Adipocyte (in vitro differentiated cells): ENCODE measurements at regions not wholly inside any gene's neighbourhood (a gene's known extent, or its start where the extent isn't known, plus 50 kb on each side); places are given as distances from the start of the nearest gene placed in this dataset.

Experiments used
- DNase-seq: peaks from one replicate; pipeline ENCODE4 v3.0.0-alpha.2; 2015; ENCODE audit warnings: low read depth
- H3K27me3 ChIP-seq: replicated peaks from 2 replicates; pipeline ENCODE4 v1.7.0; 2013; ENCODE audit warnings: mild to moderate bottlenecking, low read length, moderate library complexity; ENCODE audit not compliant: control insufficient read depth, insufficient read depth
- H3K36me3 ChIP-seq: 2 replicates; pipeline ENCODE4 v1.7.0; 2013; ENCODE audit warnings: low read length, mild to moderate bottlenecking, moderate library complexity; ENCODE audit not compliant: control insufficient read depth, insufficient read depth, severe bottlenecking
- H3K4me1 ChIP-seq: 2 replicates; pipeline ENCODE4 v1.7.0; 2013; ENCODE audit warnings: mild to moderate bottlenecking, low read length, moderate library complexity; ENCODE audit not compliant: control insufficient read depth, insufficient read depth
- H3K4me3 ChIP-seq: 2 replicates; pipeline ENCODE4 v1.7.0; 2013; ENCODE audit warnings: mild to moderate bottlenecking, low read length, moderate library complexity
- H3K9ac ChIP-seq: 2 replicates; pipeline ENCODE4 v1.7.0; 2013; ENCODE audit warnings: mild to moderate bottlenecking, low read length, moderate library complexity
- H3K9me3 ChIP-seq: 2 replicates; pipeline ENCODE4 v1.7.0; 2013; ENCODE audit warnings: mild to moderate bottlenecking, low read length, moderate library complexity; ENCODE audit not compliant: control insufficient read depth

DNA sequence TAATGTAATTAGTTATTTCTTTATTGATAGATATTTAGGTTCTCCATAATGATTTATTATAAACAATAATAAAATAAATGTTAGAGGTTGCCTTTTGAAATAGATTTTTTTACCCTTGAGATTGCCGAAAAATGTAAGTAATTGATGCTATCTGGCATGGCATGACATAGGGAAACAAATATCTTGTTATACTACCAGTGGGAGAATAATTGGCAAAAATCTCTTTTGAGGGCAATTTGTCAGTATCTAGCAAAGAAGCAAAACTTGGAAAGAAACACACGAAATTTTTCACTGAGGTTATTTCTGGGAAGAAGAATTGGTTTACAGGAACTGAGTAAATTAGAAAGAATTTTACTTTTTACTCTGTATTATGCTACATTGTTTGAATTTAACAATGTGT lies 547.2 kb upstream of the SETBP1 start:
- H3K27me3 ChIP-seq, result no peaks in the 10 kb centered on the region
- DNase-seq, result peak; percentile 33
- H3K9ac ChIP-seq, result no peak overlapping the region
- no peaks in the 10 kb centered on the region for H3K36me3 ChIP-seq
- peaks cover 13% of the 10 kb centered on the region for H3K4me1 ChIP-seq
- peaks cover 9% of the 10 kb centered on the region for H3K9me3 ChIP-seq
- H3K4me3 ChIP-seq, result no peak overlapping the region

- Histone ChIP-seq H3K27me3 (no peaks in the 10 kb centered on the region), H3K9ac (no peak overlapping the region), H3K36me3 (no peaks in the 10 kb centered on the region), H3K9me3 (peaks cover 9% of the 10 kb centered on the region), H3K4me3 (no peak overlapping the region), H3K4me1 (peaks cover 11% of the 10 kb centered on the region)
- no peak for DNase-seq
Measured at GRCh38 chr18:44134447-44134846, 546.2 kb upstream of the SETBP1 start.

GRCh38 chr18:44135741-44136140 lies 544.9 kb upstream of the SETBP1 start:
- DNase-seq, result no peak

GRCh38 chr18:44136326-44136725 lies 544.4 kb upstream of the SETBP1 start:
- DNase-seq, result no peak
- no peak overlapping the region for H3K4me3 ChIP-seq
- H3K36me3 ChIP-seq, result no peaks in the 10 kb centered on the region
- H3K4me1 ChIP-seq, result peaks cover 11% of the 10 kb centered on the region
- H3K9ac ChIP-seq, result no peak overlapping the region
- H3K9me3 ChIP-seq, result peaks cover 9% of the 10 kb centered on the region
- H3K27me3 ChIP-seq, result no peaks in the 10 kb centered on the region

More at GRCh38 chr18:44135741-44136140, 544.9 kb upstream of the SETBP1 start:
- Histone ChIP-seq H3K9me3 (peaks cover 9% of the 10 kb centered on the region), H3K27me3 (no peaks in the 10 kb centered on the region), H3K9ac (no peak overlapping the region), H3K36me3 (no peaks in the 10 kb centered on the region), H3K4me1 (peaks cover 11% of the 10 kb centered on the region), H3K4me3 (no peak overlapping the region)

- no peak for DNase-seq
- H3K27me3 ChIP-seq, result no peaks in the 10 kb centered on the region
- no peaks in the 10 kb centered on the region for H3K4me1 ChIP-seq
- no peaks in the 10 kb centered on the region for H3K36me3 ChIP-seq
- no peaks in the 10 kb centered on the region for H3K9me3 ChIP-seq
- no peak overlapping the region for H3K9ac ChIP-seq
- H3K4me3 ChIP-seq, result no peak overlapping the region
Measured at GRCh38 chr18:44143072-44143471, 537.6 kb upstream of the SETBP1 start.

GRCh38 chr18:44149706-44150105 lies 531.0 kb upstream of the SETBP1 start:
- Histone ChIP-seq H3K9ac (no peak overlapping the region), H3K4me1 (peaks cover 15% of the 10 kb centered on the region), H3K36me3 (no peaks in the 10 kb centered on the region), H3K4me3 (peak overlapping the region; percentile 50), H3K9me3 (no peaks in the 10 kb centered on the region), H3K27me3 (no peaks in the 10 kb centered on the region)
- DNase-seq, result peak; percentile 78

- no peak overlapping the region for H3K9ac ChIP-seq
- no peaks in the 10 kb centered on the region for H3K27me3 ChIP-seq
- no peak for DNase-seq
- H3K4me3 ChIP-seq, result no peak overlapping the region
- H3K36me3 ChIP-seq, result no peaks in the 10 kb centered on the region
- no peaks in the 10 kb centered on the region for H3K9me3 ChIP-seq
- H3K4me1 ChIP-seq, result peaks cover 14% of the 10 kb centered on the region
Measured at GRCh38 chr18:44153981-44154380, 526.7 kb upstream of the SETBP1 start.

GRCh38 chr18:44156126-44156525 lies 524.6 kb upstream of the SETBP1 start:
- Histone ChIP-seq H3K27me3 (no peaks in the 10 kb centered on the region), H3K36me3 (no peaks in the 10 kb centered on the region), H3K4me1 (no peaks in the 10 kb centered on the region), H3K4me3 (no peak overlapping the region), H3K9me3 (no peaks in the 10 kb centered on the region), H3K9ac (no peak overlapping the region)
- no peak for DNase-seq

DNA sequence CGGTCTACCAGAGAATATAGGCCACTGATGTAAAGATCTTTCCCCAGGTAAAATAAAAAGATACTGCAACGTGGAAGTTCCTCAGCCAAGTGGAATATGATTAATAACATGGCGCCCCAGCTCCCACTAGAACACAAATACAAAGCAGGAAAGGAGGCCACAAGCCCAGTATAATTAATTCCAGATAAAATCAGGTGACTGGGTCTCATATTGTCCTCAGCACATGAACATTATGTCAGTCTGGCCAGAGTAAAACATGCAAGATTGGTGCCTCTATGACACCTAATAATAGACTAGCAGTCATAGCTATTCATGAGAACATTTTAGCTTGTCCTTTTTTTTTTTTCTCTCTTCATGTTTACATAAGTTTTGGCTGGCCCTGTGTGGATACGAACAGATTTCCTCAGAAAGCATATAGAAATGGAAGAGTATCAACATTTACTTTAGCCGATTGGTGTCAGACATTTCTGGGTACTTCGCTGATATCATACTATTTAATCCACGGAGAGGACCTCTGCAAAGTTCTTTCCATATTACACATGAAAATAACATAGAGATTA lies 523.8 kb upstream of the SETBP1 start:
- H3K9ac ChIP-seq, result no peak overlapping the region
- H3K4me1 ChIP-seq, result no peaks in the 10 kb centered on the region
- no peaks in the 10 kb centered on the region for H3K27me3 ChIP-seq
- peaks cover 2% of the 10 kb centered on the region for H3K9me3 ChIP-seq
- no peak for DNase-seq
- no peaks in the 10 kb centered on the region for H3K36me3 ChIP-seq
- no peak overlapping the region for H3K4me3 ChIP-seq

DNA sequence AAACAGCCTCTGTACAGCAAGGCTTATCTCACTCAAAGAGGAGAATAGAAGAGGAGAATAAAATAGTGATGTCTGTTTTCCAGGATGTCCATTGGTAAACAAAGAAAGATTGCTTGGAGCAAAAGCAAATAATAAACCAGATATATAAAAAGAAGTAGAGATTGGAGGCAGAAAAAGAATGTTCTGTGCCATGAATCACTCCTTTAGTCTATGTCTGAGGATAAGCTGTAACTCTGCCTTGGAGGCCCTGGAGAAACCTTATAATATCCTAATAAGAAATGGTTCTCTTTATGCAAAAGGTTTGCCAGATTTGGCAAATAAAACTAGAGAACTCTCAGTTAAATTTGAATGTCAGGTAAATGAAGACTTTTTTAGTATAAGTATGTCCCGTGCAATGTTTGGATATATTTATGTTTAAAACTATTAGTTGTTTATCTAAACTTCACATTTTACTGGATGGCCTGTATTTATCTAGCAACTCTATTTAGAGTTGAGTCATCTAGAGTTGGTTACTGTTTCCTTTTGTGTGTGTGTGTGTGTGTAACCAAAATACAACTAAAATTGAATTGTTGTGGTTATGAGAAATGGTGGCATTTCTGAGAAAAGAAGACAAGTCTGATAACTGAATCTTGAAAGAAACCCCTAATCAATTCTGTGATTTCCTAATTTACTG lies 510.3 kb upstream of the SETBP1 start:
- H3K9ac ChIP-seq, result no peak overlapping the region
- no peaks in the 10 kb centered on the region for H3K4me1 ChIP-seq
- no peaks in the 10 kb centered on the region for H3K36me3 ChIP-seq

DNA sequence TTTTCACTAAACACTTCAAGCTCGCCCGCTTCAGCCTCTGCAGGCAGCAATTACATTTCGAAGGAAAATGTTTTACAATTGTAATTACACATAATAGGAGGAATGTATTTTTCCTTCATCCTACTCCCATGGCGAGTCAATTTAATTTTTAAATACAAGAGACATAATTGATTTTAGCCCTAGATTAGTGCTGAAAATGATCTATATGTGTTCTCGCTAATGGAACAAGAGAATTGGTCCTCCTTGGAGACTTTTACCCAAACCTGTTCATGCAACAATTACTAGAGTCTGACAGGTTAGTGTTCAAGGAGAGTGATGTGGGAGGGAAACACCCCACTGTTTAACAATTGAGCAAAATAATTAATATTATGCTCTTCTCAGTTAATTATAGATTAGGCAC lies 509.4 kb upstream of the SETBP1 start:
- Histone ChIP-seq H3K4me1 (no peaks in the 10 kb centered on the region), H3K4me3 (no peak overlapping the region), H3K9me3 (no peaks in the 10 kb centered on the region), H3K9ac (no peak overlapping the region), H3K27me3 (no peaks in the 10 kb centered on the region), H3K36me3 (no peaks in the 10 kb centered on the region)
- DNase-seq, result no peak

More for the DNA sequence above, 510.3 kb upstream of the SETBP1 start:
- H3K27me3 ChIP-seq, result no peaks in the 10 kb centered on the region
- DNase-seq, result peak; percentile 24
- H3K9me3 ChIP-seq, result no peaks in the 10 kb centered on the region
- H3K4me3 ChIP-seq, result no peak overlapping the region

DNA sequence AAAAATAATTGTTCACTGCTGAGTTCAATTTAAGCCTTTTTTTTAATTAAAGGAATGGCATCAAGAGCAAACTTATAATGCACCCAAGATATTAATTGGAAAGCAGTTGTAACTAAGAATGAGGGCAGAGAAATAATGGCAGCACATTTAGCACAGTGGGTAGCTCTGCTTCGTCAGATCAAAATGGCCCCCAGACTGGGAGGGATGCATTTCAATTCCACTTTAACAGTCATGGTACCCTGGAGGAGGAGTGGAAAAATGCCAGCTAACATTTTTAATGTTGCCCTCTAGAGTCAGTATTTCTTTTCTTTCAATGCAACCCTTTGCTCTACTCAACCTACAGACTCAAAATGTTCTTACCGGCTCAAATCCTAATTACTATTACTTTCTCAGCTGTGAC lies 504.8 kb upstream of the SETBP1 start:
- Histone ChIP-seq H3K36me3 (no peaks in the 10 kb centered on the region), H3K9me3 (no peaks in the 10 kb centered on the region), H3K9ac (no peak overlapping the region), H3K4me3 (no peak overlapping the region), H3K4me1 (no peaks in the 10 kb centered on the region), H3K27me3 (no peaks in the 10 kb centered on the region)
- no peak for DNase-seq
